GM12864 (cell line): ENCODE measurements at regions not wholly inside any gene's neighbourhood (a gene's known extent, or its start where the extent isn't known, plus 50 kb on each side); places are given as distances from the start of the nearest gene placed in this dataset.

Experiments used
- DNase-seq: peaks from one replicate; pipeline ENCODE4 v3.0.0-alpha.2; 2011; ENCODE audit warnings: low read depth
- H3K4me3 ChIP-seq: 2 replicates; pipeline ENCODE4 v1.5.1; 2011; ENCODE audit warnings: mild to moderate bottlenecking, low read depth, low read length, control low read depth
- CTCF ChIP-seq: IDR thresholded peaks from 2 replicates; pipeline ENCODE4 v1.5.1; 2011; ENCODE audit warnings: low read depth, mild to moderate bottlenecking, moderate library complexity, low read length, control low read depth, inconsistent platforms; ENCODE audit errors: missing control alignments

- DNase-seq: no peak
- no peak for TF ChIP-seq CTCF
- H3K4me3 ChIP-seq: no peak overlapping the region
Observed at GRCh38 chr12:90899456-90900182, 55.4 kb downstream of the CCER1 start.

- TF ChIP-seq CTCF: no peak
- no peak for DNase-seq
Observed at GRCh38 chr12:90897986-90898385, 57.0 kb downstream of the CCER1 start.

GRCh38 chr12:90897316-90897715 is 57.7 kb downstream of the CCER1 start:
- no peak for TF ChIP-seq CTCF
- H3K4me3 ChIP-seq: no peak overlapping the region
- DNase-seq: no peak

More at GRCh38 chr12:90897986-90898385, 57.0 kb downstream of the CCER1 start:
- H3K4me3 ChIP-seq: no peak overlapping the region

GRCh38 chr12:90896821-90897220 is 58.2 kb downstream of the CCER1 start:
- TF ChIP-seq CTCF: no peak
- DNase-seq: no peak
- no peak overlapping the region for H3K4me3 ChIP-seq

- no peak for TF ChIP-seq CTCF
- no peak overlapping the region for H3K4me3 ChIP-seq
- DNase-seq: no peak
Observed at GRCh38 chr12:90896164-90896563, 58.8 kb downstream of the CCER1 start.

GRCh38 chr12:90888316-90888715 is 66.7 kb downstream of the CCER1 start:
- no peak overlapping the region for H3K4me3 ChIP-seq
- DNase-seq: no peak
- no peak for TF ChIP-seq CTCF

- DNase-seq: no peak
- no peak overlapping the region for H3K4me3 ChIP-seq
- TF ChIP-seq CTCF: no peak
Observed at GRCh38 chr12:90883456-90883855, 71.5 kb downstream of the CCER1 start.
